ENCODE measurements at regions not wholly inside any gene's neighbourhood (a gene's known extent, or its start where the extent isn't known, plus 50 kb on each side); places are given as distances from the start of the nearest gene placed in this dataset.

- Histone ChIP-seq H3K27ac (no peak overlapping the region), H3K36me3 (no peaks in the 10 kb centered on the region), H3K9me3 (no peaks in the 10 kb centered on the region), H3K27me3 (no peaks in the 10 kb centered on the region), H3K4me1 (no peaks in the 10 kb centered on the region), H3K4me3 (no peak overlapping the region)
- no peak for TF ChIP-seq CTCF (IDR thresholded peaks at IDR 0.05)
- DNase-seq (ENCODE audit: low spot score in 2 of 2): no peak
- intact Hi-C loops (cut with DNase I): no loop called here
These were observed 701.7 kb downstream of the RWDD3 start for GRCh38 chr1:95935719-95936118.

GRCh38 chr1:95941121-95941798 is 707.2 kb downstream of the RWDD3 start:
- TF ChIP-seq CTCF (IDR thresholded peaks at IDR 0.05): no peak
- H3K27ac ChIP-seq: no peak overlapping the region
- intact Hi-C loops (cut with DNase I): no loop called here
- no peaks in the 10 kb centered on the region for H3K27me3 ChIP-seq
- no peak overlapping the region for H3K4me3 ChIP-seq
- no peaks in the 10 kb centered on the region for H3K36me3 ChIP-seq
- no peaks in the 10 kb centered on the region for H3K9me3 ChIP-seq
- no peaks in the 10 kb centered on the region for H3K4me1 ChIP-seq
- no peak for DNase-seq (ENCODE audit: low spot score in 2 of 2)

GRCh38 chr1:95948023-95948422 is 714.0 kb downstream of the RWDD3 start:
- Histone ChIP-seq H3K27ac (no peak overlapping the region), H3K27me3 (no peaks in the 10 kb centered on the region), H3K36me3 (no peaks in the 10 kb centered on the region), H3K9me3 (no peaks in the 10 kb centered on the region), H3K4me1 (no peaks in the 10 kb centered on the region), H3K4me3 (no peak overlapping the region)
- TF ChIP-seq CTCF (IDR thresholded peaks at IDR 0.05): no peak
- intact Hi-C loops (cut with DNase I): no loop called here
- DNase-seq (ENCODE audit: low spot score in 2 of 2): no peak

GRCh38 chr1:95951371-95952102 is 717.5 kb downstream of the RWDD3 start:
- Histone ChIP-seq H3K4me1 (no peaks in the 10 kb centered on the region), H3K27me3 (no peaks in the 10 kb centered on the region), H3K9me3 (no peaks in the 10 kb centered on the region), H3K4me3 (no peak overlapping the region), H3K27ac (no peak overlapping the region), H3K36me3 (no peaks in the 10 kb centered on the region)
- intact Hi-C loops (cut with DNase I): no loop called here
- no peak for TF ChIP-seq CTCF (IDR thresholded peaks at IDR 0.05)
- DNase-seq (ENCODE audit: low spot score in 2 of 2): no peak

GRCh38 chr1:95953015-95953414 is 719.0 kb downstream of the RWDD3 start:
- no peak overlapping the region for H3K27ac ChIP-seq

More at GRCh38 chr1:95953015-95953414, 719.0 kb downstream of the RWDD3 start:
- Histone ChIP-seq H3K36me3 (no peaks in the 10 kb centered on the region), H3K4me1 (no peaks in the 10 kb centered on the region), H3K27me3 (no peaks in the 10 kb centered on the region), H3K4me3 (no peak overlapping the region), H3K9me3 (no peaks in the 10 kb centered on the region)
- no peak for DNase-seq (ENCODE audit: low spot score in 2 of 2)
- intact Hi-C loops (cut with DNase I): no loop called here
- TF ChIP-seq CTCF (IDR thresholded peaks at IDR 0.05): peak in 1 of 3 experiments; percentile 8
